Peyer's patch (tissue), 4 donors: ENCODE measurements at regions not wholly inside any gene's neighbourhood (a gene's known extent, or its start where the extent isn't known, plus 50 kb on each side); places are given as distances from the start of the nearest gene placed in this dataset.

Experiments
- DNase-seq, 3 donors: peaks; one replicate each; pipeline ENCODE4 v3.0.0-alpha.2; 2017 to 2019
- H3K27ac ChIP-seq, 4 donors: fragments of 200-600 bp; sonication (generic); one replicate each; pipeline ENCODE4 v1.5.1; 2016 to 2019
- H3K27me3 ChIP-seq, 2 donors: fragments of 200-600 bp; sonication (generic); one replicate each; pipeline ENCODE4 v1.5.1; 2019
- H3K36me3 ChIP-seq, 3 donors: fragments of 200-600 bp; sonication (generic); one replicate each; pipeline ENCODE4 v1.5.1; 2016 to 2019
- H3K4me1 ChIP-seq, 4 donors: fragments of 200-600 bp; sonication (generic); one replicate each; pipeline ENCODE4 v1.5.1; 2016 to 2019
- H3K4me3 ChIP-seq, 4 donors: fragments of 200-600 bp; sonication (generic); 1 replicate in 3 of 4; 2 replicates in 1 of 4; pipeline ENCODE4 v1.5.1; 2016 to 2019; ENCODE audit warnings: mild to moderate bottlenecking in 1 of 4
- H3K9me3 ChIP-seq, 4 donors: fragments of 200-600 bp; sonication (generic); one replicate each; pipeline ENCODE4 v1.5.1; 2016 to 2019; ENCODE audit warnings: mild to moderate bottlenecking in 1 of 4
- POLR2A ChIP-seq, 2 donors: fragments of 450-650 bp; IDR thresholded peaks; one replicate each; pipeline ENCODE4 v1.5.1; 2017; ENCODE audit warnings: antibody characterized with exemption in 2 of 2, mild to moderate bottlenecking in 2 of 2, moderate library complexity in 2 of 2
- TF ChIP-seq, protein P1 (sequence below), 6 experiments: fragments of 450-650 bp in 4 of 6; fragments of 200-600 bp in 2 of 6; sonication (generic) in 1 of 6; IDR thresholded peaks; one replicate each; pipeline ENCODE4 v1.5.1; 2017 to 2019; ENCODE audit warnings: antibody characterized with exemption in 6 of 6, mild to moderate bottlenecking in 3 of 6, moderate library complexity in 1 of 6

DNA sequence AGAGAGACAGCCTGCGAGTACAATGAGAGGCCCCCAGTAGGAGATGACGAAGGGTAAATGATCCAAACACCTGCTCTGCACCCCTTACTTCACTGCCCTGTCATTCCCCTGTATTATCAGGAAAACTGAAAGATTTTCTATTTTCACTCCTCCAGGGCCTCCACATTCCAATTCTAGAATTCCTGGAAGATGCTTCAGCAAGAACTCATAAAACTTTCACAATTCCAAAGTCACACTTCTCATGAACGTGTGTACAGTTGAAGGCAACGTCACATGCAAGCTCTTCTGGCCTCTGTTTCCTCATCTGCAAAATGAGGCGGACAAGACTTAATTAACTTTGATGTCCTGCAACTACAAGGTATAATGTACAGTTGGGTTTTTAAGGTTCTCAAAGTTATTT, 62.8 kb upstream of the SPATA12 start:
- no peaks in the 10 kb centered on the region for H3K36me3 ChIP-seq
- TF ChIP-seq, protein P1, sequence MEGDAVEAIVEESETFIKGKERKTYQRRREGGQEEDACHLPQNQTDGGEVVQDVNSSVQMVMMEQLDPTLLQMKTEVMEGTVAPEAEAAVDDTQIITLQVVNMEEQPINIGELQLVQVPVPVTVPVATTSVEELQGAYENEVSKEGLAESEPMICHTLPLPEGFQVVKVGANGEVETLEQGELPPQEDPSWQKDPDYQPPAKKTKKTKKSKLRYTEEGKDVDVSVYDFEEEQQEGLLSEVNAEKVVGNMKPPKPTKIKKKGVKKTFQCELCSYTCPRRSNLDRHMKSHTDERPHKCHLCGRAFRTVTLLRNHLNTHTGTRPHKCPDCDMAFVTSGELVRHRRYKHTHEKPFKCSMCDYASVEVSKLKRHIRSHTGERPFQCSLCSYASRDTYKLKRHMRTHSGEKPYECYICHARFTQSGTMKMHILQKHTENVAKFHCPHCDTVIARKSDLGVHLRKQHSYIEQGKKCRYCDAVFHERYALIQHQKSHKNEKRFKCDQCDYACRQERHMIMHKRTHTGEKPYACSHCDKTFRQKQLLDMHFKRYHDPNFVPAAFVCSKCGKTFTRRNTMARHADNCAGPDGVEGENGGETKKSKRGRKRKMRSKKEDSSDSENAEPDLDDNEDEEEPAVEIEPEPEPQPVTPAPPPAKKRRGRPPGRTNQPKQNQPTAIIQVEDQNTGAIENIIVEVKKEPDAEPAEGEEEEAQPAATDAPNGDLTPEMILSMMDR (IDR thresholded peaks at IDR 0.05) = no peak
- TF ChIP-seq POLR2A (IDR thresholded peaks at IDR 0.05) = no peak
- no peak overlapping the region for H3K4me3 ChIP-seq
- H3K4me1 ChIP-seq = no peaks in the 10 kb centered on the region
- no peaks in the 10 kb centered on the region for H3K9me3 ChIP-seq
- H3K27ac ChIP-seq = no peak overlapping the region
- H3K27me3 ChIP-seq = no peaks in the 10 kb centered on the region
- no peak for DNase-seq

DNA sequence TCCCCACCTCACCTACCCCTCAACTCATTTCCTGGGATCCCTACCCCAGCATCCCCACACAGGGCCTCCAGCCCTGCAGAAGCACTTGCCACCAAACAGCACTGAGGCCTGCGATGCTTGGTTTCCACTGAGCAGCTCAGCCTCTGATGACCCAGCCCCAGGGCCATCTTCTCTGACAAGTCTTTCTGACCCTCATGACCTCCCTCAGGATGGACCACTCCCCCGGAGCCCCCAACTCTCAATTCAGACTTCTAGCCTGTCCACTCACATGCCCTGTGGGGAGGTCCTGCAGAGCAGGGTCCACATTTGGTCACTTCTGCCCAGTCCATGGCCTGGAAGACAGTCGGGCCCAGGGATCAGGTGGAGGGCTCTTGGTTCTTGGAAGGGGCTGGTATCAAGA, 63.4 kb upstream of the SPATA12 start:
- H3K36me3 ChIP-seq = no peaks in the 10 kb centered on the region
- H3K4me3 ChIP-seq = no peak overlapping the region
- H3K27me3 ChIP-seq = no peaks in the 10 kb centered on the region
- no peak for DNase-seq
- H3K4me1 ChIP-seq = no peaks in the 10 kb centered on the region
- H3K27ac ChIP-seq = no peak overlapping the region
- TF ChIP-seq POLR2A (IDR thresholded peaks at IDR 0.05) = no peak
- TF ChIP-seq, protein P1 (IDR thresholded peaks at IDR 0.05) = no peak
- no peaks in the 10 kb centered on the region for H3K9me3 ChIP-seq

DNA sequence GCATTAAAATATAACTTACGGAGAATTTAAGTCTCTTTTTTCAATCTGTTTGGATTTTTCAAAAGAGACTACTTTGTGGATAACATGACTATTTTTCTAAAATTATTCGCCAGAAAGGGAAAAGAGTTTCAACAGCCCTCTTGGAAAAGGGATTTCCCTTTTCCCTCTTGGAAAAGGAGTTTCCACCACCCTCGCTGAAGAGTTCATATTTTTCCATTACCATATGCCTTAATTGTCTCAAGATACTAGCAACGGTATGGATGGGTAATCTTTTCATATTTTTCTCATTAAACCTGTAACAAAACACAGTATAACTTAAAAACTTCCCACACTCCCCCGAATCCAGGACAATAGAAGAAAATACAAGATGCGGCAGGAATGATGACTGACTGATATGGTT, 66.1 kb upstream of the SPATA12 start:
- no peaks in the 10 kb centered on the region for H3K36me3 ChIP-seq
- no peak for DNase-seq
- H3K27ac ChIP-seq = no peak overlapping the region
- no peaks in the 10 kb centered on the region for H3K9me3 ChIP-seq
- no peaks in the 10 kb centered on the region for H3K27me3 ChIP-seq
- H3K4me3 ChIP-seq = no peak overlapping the region
- TF ChIP-seq, protein P1 (IDR thresholded peaks at IDR 0.05) = no peak
- TF ChIP-seq POLR2A (IDR thresholded peaks at IDR 0.05) = no peak
- H3K4me1 ChIP-seq = peaks cover 0 to 9% (median 0%) of the 10 kb centered on the region in 4 donors

DNA sequence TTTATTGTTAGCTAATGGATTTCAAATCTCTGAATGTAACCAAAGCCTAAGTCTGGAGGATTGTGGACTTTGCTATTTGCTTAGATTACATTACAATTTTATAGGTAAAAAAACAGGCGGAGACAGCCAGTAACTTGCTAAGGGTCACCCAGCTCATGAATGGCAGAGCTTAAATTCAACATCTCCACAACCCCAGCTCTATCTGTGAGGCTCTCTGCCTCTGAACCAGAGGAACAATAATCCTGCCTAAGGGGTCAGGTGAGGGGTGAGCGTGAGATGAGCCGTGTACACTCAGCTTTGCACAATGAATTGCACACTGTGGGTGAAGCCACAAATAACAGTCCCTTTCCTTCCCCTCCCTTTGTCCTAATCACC, 69.8 kb upstream of the SPATA12 start:
- no peak for DNase-seq
- no peak for TF ChIP-seq POLR2A (IDR thresholded peaks at IDR 0.05)
- TF ChIP-seq, protein P1 (IDR thresholded peaks at IDR 0.05) = no peak
- Histone ChIP-seq H3K27me3 (no peaks in the 10 kb centered on the region), H3K9me3 (no peaks in the 10 kb centered on the region), H3K36me3 (no peaks in the 10 kb centered on the region), H3K4me3 (no peak overlapping the region), H3K27ac (no peak overlapping the region), H3K4me1 (peaks cover 0 to 12% (median 0%) of the 10 kb centered on the region in 4 donors)

DNA sequence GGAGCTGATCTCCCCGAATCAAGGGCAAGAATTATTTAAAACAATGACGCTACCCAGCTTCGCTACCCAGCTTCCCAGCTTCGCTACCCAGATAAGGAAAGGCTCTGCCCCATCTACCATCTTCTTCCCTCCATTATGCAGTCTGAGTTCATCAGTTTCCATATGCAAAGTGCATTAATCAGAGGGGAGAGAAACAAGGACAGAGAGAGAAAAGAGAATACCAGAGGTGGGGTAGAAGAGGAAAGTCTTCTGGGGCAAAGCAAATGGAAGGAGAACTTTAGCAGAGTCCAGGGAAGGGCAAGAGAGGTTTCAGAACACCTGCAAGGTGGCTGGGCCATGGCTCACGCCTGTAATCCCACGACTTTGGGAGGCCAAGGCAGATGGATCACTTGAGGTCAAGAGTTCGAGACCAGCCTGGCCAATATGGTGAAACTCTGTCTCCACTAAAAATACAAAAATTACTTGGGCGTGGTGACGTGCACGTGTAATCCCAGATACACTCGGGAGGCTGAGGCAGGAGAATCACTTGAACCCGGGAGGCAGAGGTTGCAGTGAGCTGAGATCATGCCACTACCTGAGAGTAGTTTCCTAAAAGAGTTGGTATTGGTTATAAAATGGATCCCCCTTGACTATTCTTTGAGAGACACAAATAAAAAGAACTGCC, 70.4 kb upstream of the SPATA12 start:
- no peak for TF ChIP-seq POLR2A (IDR thresholded peaks at IDR 0.05)
- TF ChIP-seq, protein P1 (IDR thresholded peaks at IDR 0.05) = no peak
- H3K9me3 ChIP-seq = no peaks in the 10 kb centered on the region
- peaks cover 0 to 12% (median 0%) of the 10 kb centered on the region in 4 donors for H3K4me1 ChIP-seq
- H3K27me3 ChIP-seq = no peaks in the 10 kb centered on the region
- no peak overlapping the region for H3K4me3 ChIP-seq
- no peak overlapping the region for H3K27ac ChIP-seq
- no peaks in the 10 kb centered on the region for H3K36me3 ChIP-seq
- DNase-seq = no peak
